Lower leg skin (tissue), 3 donors: ENCODE measurements at regions not wholly inside any gene's neighbourhood (a gene's known extent, or its start where the extent isn't known, plus 50 kb on each side); places are given as distances from the start of the nearest gene placed in this dataset.
"Not testable (repeated sequence)": the region's sequence is repeated elsewhere in the genome, so short reads cannot be mapped to it uniquely, and the experiment has no call there.

Source experiments
- POLR2A ChIP-seq, 2 donors: fragments of 450-650 bp; IDR thresholded peaks; one replicate each; pipeline ENCODE4 v1.6.1; 2016 to 2017; ENCODE audit warnings: antibody characterized with exemption in 2 of 2, mild to moderate bottlenecking in 1 of 2, moderate library complexity in 1 of 2
- TF ChIP-seq, protein P1 (sequence below), 3 donors: fragments of 450-650 bp; IDR thresholded peaks; one replicate each; pipeline ENCODE4 v1.5.1; 2016; ENCODE audit warnings: antibody characterized with exemption in 3 of 3, mild to moderate bottlenecking in 3 of 3, moderate library complexity in 2 of 3

DNA sequence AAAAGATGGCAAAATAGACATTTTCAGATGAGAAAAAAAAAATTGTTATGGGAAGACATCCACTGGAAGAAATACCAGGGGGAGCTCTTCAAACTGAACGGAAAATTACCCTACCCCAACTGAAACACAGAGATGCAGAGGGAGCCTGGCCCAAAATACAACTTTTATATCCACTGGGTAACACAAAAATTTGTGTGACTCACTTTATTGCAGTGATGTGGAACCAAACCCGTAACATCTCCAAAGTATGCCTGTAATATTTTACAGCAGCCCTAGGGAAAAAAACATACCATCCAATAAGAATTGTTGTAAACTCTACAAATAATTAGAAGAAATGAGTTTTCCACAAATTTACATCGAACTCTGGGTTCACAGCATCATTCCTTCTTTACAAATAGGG is 152.6 kb upstream of the KCTD7 start:
- TF ChIP-seq, protein P1, sequence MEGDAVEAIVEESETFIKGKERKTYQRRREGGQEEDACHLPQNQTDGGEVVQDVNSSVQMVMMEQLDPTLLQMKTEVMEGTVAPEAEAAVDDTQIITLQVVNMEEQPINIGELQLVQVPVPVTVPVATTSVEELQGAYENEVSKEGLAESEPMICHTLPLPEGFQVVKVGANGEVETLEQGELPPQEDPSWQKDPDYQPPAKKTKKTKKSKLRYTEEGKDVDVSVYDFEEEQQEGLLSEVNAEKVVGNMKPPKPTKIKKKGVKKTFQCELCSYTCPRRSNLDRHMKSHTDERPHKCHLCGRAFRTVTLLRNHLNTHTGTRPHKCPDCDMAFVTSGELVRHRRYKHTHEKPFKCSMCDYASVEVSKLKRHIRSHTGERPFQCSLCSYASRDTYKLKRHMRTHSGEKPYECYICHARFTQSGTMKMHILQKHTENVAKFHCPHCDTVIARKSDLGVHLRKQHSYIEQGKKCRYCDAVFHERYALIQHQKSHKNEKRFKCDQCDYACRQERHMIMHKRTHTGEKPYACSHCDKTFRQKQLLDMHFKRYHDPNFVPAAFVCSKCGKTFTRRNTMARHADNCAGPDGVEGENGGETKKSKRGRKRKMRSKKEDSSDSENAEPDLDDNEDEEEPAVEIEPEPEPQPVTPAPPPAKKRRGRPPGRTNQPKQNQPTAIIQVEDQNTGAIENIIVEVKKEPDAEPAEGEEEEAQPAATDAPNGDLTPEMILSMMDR (IDR thresholded peaks at IDR 0.05) = not testable (repeated sequence)
- TF ChIP-seq POLR2A (IDR thresholded peaks at IDR 0.05) = not testable (repeated sequence)
